Tibial nerve (tissue), 4 donors: ENCODE measurements at regions not wholly inside any gene's neighbourhood (a gene's known extent, or its start where the extent isn't known, plus 50 kb on each side); places are given as distances from the start of the nearest gene placed in this dataset.
"Not testable (repeated sequence)": the region's sequence is repeated elsewhere in the genome, so short reads cannot be mapped to it uniquely, and the experiment has no call there.

Experiments
- DNase-seq, 2 donors: peaks; one replicate each; pipeline ENCODE4 v3.0.0-alpha.2; 2019; ENCODE audit warnings: low spot score in 2 of 2
- H3K27ac ChIP-seq, 4 donors: fragments of 200-600 bp; sonication (generic) in 3 of 4; one replicate each; pipeline ENCODE4 v1.5.1; 2017 to 2019; ENCODE audit warnings: mild to moderate bottlenecking in 1 of 4
- H3K27me3 ChIP-seq, 2 donors: fragments of 200-600 bp; sonication (generic) in 1 of 2; one replicate each; pipeline versions ENCODE4 v1.5.1 to v1.6.0; 2017 to 2019
- H3K36me3 ChIP-seq, 3 donors: fragments of 200-600 bp; sonication (generic); one replicate each; pipeline ENCODE4 v1.5.1; 2018 to 2019
- H3K4me1 ChIP-seq, 4 donors: fragments of 200-600 bp; sonication (generic) in 3 of 4; one replicate each; pipeline ENCODE4 v1.5.1; 2017 to 2019
- H3K4me3 ChIP-seq, 4 donors: fragments of 200-600 bp; sonication (generic) in 3 of 4; one replicate each; pipeline ENCODE4 v1.5.1; 2017 to 2019; ENCODE audit warnings: mild to moderate bottlenecking in 1 of 4, moderate library complexity in 1 of 4
- H3K9me3 ChIP-seq, 4 donors: fragments of 200-600 bp; sonication (generic) in 3 of 4; one replicate each; pipeline ENCODE4 v1.5.1; 2017 to 2019
- CTCF ChIP-seq, 5 experiments: fragments of 200-600 bp in 3 of 5; fragments of 450-650 bp in 2 of 5; sonication (generic) in 3 of 5; IDR thresholded peaks; one replicate each; pipeline ENCODE4 v1.5.1; 2016 to 2019; ENCODE audit warnings: antibody characterized with exemption in 5 of 5, mild to moderate bottlenecking in 3 of 5, moderate library complexity in 2 of 5
- EP300 ChIP-seq, 2 donors: sonication (generic); formaldehyde crosslinking; IDR thresholded peaks; one replicate each; pipeline ENCODE4 v1.6.1; 2017; ENCODE audit warnings: antibody characterized with exemption in 2 of 2, mild to moderate bottlenecking in 1 of 2
- POLR2A ChIP-seq, 2 donors: fragments of 450-650 bp; IDR thresholded peaks; one replicate each; pipeline ENCODE4 v1.6.1; 2017; ENCODE audit warnings: antibody characterized with exemption in 2 of 2, mild to moderate bottlenecking in 2 of 2, moderate library complexity in 2 of 2
- WGBS, 2 donors: methylation state at CpG; one replicate each; pipeline ENCODE4 v1.1.5; 2018; 5-methylcytosine and 5-hydroxymethylcytosine counted together

GRCh38 chr4:22607382-22607781, 85.4 kb upstream of the GBA3 start:
- no peak for TF ChIP-seq EP300 (IDR thresholded peaks at IDR 0.05)
- TF ChIP-seq CTCF (IDR thresholded peaks at IDR 0.05): peak in 4 of 5 experiments; percentile 33 to 55 (median 40)
- no peak for TF ChIP-seq POLR2A (IDR thresholded peaks at IDR 0.05)
- DNase-seq: no peak
- no peaks in the 10 kb centered on the region for H3K4me1 ChIP-seq
- no peaks in the 10 kb centered on the region for H3K9me3 ChIP-seq
- H3K27me3 ChIP-seq: no peaks in the 10 kb centered on the region
- H3K36me3 ChIP-seq: no peaks in the 10 kb centered on the region
- WGBS, 2 donors: 39 to 40% methylated on average over 3 of the region's 3 CpGs
- H3K27ac ChIP-seq: no peak overlapping the region
- H3K4me3 ChIP-seq: no peak overlapping the region

DNA sequence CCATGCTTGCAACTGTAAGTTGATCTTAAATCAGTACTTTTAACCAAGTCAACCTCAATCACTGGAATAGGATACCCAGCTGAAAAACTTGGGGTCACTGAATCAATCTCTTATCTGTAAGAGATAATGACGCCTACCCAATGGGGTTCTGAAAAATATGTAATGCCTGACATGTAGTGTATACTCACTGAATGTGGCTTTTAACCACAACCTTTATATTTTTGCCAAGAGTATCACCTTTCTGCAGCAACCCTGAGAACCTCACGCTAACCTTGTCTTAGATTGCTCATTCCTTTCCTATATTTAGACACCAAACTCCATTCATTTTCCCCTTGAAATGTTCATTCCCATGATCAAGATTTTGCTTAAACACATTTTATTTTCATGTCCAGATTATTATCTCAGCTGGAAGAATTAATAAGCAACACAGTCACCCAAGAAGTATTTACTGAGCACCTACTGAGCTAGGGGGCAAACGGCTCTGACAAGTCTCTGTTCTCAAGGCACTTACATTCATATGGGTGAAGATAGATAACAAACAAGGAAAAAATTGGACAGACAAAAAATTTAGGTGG, 82.7 kb upstream of the GBA3 start:
- H3K9me3 ChIP-seq, H3K36me3 ChIP-seq, H3K4me1 ChIP-seq, H3K4me3 ChIP-seq, H3K27me3 ChIP-seq, H3K27ac ChIP-seq, DNase-seq: not testable (repeated sequence)
- WGBS, 2 donors: 79 to 82% methylated on average over 3 of the region's 3 CpGs

DNA sequence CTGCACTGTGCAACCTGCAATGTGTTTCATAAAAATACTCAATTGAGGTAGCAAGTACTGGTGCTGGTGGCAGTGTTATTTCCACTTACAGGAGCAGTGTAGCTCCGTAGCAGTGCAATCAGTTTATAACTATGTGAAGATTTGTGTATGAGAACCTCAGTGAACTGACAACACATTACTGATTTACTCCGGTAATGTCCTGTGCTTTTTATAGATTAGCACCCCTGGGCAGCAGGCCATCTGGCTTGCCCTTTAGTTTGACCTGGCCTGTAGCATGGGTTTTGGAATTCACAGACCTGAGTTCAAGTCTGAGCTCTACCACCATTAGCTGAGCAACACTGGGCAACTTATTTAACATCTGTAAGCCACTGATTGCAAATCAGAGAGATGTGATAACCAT, 78.6 kb upstream of the GBA3 start:
- H3K9me3 ChIP-seq: no peaks in the 10 kb centered on the region
- DNase-seq: no peak
- H3K27me3 ChIP-seq: no peaks in the 10 kb centered on the region
- no peak overlapping the region for H3K4me3 ChIP-seq
- H3K27ac ChIP-seq: no peak overlapping the region
- WGBS, 2 donors: 67 to 68% methylated on average over 2 of the region's 2 CpGs
- H3K36me3 ChIP-seq: no peaks in the 10 kb centered on the region
- no peaks in the 10 kb centered on the region for H3K4me1 ChIP-seq
- TF ChIP-seq CTCF (IDR thresholded peaks at IDR 0.05) (no peak), EP300 (IDR thresholded peaks at IDR 0.05) (no peak), POLR2A (IDR thresholded peaks at IDR 0.05) (no peak)

- H3K9me3 ChIP-seq: no peaks in the 10 kb centered on the region
- H3K27ac ChIP-seq: no peak overlapping the region
- H3K4me1 ChIP-seq: no peaks in the 10 kb centered on the region
- no peak overlapping the region for H3K4me3 ChIP-seq
- WGBS, 2 donors: 81 to 83% methylated on average over 3 of the region's 3 CpGs
- TF ChIP-seq POLR2A (IDR thresholded peaks at IDR 0.05) (no peak), CTCF (IDR thresholded peaks at IDR 0.05) (no peak), EP300 (IDR thresholded peaks at IDR 0.05) (no peak)
- DNase-seq: no peak
- H3K36me3 ChIP-seq: no peaks in the 10 kb centered on the region
- H3K27me3 ChIP-seq: no peaks in the 10 kb centered on the region
Observed at GRCh38 chr4:22616516-22616915, 76.2 kb upstream of the GBA3 start.

GRCh38 chr4:22620144-22620543, 72.6 kb upstream of the GBA3 start:
- WGBS, 2 donors: 86% methylated on average over 4 of the region's 4 CpGs
- H3K27ac ChIP-seq, H3K36me3 ChIP-seq: not testable (repeated sequence)

DNA sequence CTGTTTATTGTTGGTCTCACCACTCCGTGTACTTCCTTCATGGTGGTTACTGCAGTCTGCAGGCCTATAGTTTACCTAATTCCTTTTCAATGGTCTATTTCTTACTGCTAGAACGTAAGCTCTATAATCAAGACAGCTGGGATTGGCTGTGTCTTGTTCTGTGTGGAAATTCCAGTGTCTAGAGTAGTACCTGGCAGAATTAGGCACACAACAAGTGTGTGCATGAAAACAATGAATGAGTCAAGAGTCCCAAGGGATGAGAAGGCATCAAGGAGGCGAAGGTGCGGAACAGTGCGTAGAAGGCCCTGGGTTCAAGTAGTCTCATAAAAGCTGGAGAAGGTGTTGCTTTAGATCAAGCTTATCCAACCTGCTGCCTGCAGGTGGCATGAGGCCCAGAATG, 70.8 kb upstream of the GBA3 start:
- not testable (repeated sequence) for H3K4me1 ChIP-seq, H3K27ac ChIP-seq, DNase-seq, H3K27me3 ChIP-seq, H3K9me3 ChIP-seq, H3K36me3 ChIP-seq, H3K4me3 ChIP-seq
- 92 to 95% methylated on average over 5 of the region's 5 CpGs for WGBS, 2 donors

More at GRCh38 chr4:22620144-22620543, 72.6 kb upstream of the GBA3 start:
- not testable (repeated sequence) for H3K9me3 ChIP-seq, H3K4me1 ChIP-seq, H3K4me3 ChIP-seq, H3K27me3 ChIP-seq, DNase-seq

DNA sequence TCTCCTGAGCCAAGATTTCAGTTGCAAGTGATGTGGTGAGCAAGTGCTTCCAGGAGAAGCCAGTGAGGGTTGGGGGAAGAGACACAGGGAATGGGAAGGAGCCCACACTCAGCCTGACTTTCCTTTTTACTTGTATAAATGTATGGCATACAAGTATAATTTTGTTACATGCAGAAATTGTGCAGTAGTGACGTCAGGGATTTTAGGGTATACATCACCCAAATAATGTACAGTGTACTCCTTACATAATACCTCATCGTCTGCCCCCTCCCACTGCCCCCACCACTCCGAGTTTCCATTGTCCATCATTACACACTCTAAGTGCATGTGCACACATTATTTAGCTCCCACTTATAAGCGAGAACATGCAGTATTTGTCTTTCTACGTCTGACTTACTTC, 68.7 kb upstream of the GBA3 start:
- not testable (repeated sequence) for H3K4me1 ChIP-seq, H3K9me3 ChIP-seq, H3K27me3 ChIP-seq, H3K27ac ChIP-seq, H3K36me3 ChIP-seq, H3K4me3 ChIP-seq, DNase-seq
- WGBS, 2 donors: 77 to 86% methylated on average over 5 of the region's 5 CpGs
